Nephron (organoid): ENCODE measurements at regions not wholly inside any gene's neighbourhood (a gene's known extent, or its start where the extent isn't known, plus 50 kb on each side); places are given as distances from the start of the nearest gene placed in this dataset.

Experiments
- H3K27ac Mint-ChIP-seq, 3 experiments: 2 replicates each; pipeline ENCODE4 v1.8.0; 2020; ENCODE audit warnings: mixed read lengths in 3 of 3, mild to moderate bottlenecking in 2 of 3, moderate library complexity in 1 of 3
- H3K27me3 Mint-ChIP-seq: 2 replicates; pipeline ENCODE4 v1.8.0; 2021; ENCODE audit warnings: low read depth, mild to moderate bottlenecking, moderate library complexity, mixed read lengths
- H3K36me3 Mint-ChIP-seq: 2 replicates; pipeline ENCODE4 v1.8.0; 2020; ENCODE audit warnings: low read depth, mixed read lengths
- H3K4me1 Mint-ChIP-seq: 2 replicates; pipeline ENCODE4 v1.8.0; 2020; ENCODE audit warnings: mixed read lengths
- H3K4me3 Mint-ChIP-seq, 3 experiments: 2 replicates each; pipeline ENCODE4 v1.8.0; 2020; ENCODE audit warnings: mild to moderate bottlenecking in 3 of 3, mixed read lengths in 3 of 3, moderate library complexity in 2 of 3
- H3K9me3 Mint-ChIP-seq: 2 replicates; pipeline ENCODE4 v1.8.0; 2020; ENCODE audit warnings: mixed read lengths
- TF ChIP-seq, protein P1 (sequence below), 3 experiments: fragments of 200-600 bp; sonication (generic); IDR thresholded peaks; one replicate each; pipeline ENCODE4 v1.5.0; 2021; ENCODE audit warnings: antibody characterized with exemption in 3 of 3; ENCODE audit not compliant: unreplicated experiment in 3 of 3

DNA sequence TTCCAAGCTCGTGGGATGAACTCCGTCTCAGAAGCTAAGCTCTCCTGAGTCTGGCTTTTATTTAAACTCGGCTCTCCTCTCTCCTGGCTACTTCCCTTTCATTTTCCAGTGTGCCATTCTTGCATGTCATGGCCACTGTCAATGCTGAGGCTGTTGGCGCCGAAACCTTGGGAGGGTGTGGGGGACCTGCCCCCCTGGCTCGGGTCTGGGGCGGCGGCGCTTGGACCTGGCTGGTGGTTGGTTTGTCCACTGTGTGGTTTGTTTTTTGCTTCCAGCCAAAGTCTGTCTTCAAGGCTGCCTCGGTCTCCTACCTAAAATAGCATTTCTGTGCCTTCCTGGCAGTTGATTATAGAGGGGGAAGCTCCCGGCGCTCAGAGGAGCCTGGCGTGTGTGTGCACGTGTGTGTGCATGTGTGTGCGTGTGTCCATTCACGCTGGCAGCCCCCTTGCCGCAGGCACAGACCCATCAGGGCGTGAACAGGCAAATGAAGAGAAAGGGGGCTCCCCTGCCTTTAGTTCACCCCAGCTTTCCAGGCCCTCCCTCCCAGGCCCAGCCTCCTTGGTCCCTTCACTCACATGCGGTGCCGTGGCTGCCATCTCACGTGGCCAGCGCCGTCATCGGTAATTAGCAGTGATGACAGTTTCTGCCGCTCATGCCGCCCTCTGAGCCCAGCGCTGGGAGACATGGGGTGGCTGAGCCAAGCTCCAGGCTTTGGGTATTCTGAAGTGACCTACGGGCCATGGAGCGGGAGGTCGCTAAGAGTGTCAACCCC, 179.9 kb downstream of the SEC14L1 start:
- H3K36me3 Mint-ChIP-seq, result no peaks in the 10 kb centered on the region

DNA sequence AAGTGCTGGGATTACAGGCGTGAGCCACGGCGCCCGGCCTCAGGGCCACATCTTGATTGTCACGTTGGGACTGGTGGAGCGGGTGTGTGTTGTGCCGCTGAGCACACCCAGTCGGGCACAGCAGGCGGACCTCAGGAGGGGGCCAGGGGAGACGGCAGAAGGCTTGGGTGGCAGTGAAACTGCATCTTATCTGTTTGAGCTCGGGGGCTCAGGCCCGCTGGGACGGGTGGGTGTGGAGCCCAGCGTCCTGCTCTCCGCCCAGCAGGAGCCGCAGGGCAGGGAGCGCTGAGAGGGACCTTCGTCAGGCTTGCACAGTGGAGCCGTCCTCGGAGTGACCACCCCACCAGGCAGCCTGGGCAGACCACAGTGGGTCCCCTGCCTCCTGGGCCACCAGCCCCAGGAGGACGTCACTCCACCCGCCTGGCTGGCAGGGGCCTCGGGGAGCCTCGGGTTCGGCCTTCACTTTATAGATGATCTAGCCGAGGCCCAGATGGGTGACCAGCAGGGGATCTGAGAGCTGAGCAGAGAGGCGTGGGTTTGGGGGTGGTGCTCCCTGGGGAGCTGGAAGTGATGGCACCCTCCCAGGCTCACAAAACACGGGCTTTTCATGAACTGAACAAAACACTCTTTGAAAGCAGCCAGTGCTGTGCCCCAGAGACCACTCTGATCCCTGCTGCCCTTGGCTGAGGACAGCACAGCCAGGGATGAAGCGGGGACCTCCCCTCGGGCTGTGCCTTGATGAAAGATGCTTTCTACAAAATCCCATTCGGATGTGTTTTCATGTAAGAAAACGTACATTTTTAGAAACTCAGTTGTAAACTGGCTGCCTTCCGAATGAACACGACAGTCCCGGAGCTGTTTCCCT, 181.1 kb downstream of the SEC14L1 start:
- TF ChIP-seq, protein P1, sequence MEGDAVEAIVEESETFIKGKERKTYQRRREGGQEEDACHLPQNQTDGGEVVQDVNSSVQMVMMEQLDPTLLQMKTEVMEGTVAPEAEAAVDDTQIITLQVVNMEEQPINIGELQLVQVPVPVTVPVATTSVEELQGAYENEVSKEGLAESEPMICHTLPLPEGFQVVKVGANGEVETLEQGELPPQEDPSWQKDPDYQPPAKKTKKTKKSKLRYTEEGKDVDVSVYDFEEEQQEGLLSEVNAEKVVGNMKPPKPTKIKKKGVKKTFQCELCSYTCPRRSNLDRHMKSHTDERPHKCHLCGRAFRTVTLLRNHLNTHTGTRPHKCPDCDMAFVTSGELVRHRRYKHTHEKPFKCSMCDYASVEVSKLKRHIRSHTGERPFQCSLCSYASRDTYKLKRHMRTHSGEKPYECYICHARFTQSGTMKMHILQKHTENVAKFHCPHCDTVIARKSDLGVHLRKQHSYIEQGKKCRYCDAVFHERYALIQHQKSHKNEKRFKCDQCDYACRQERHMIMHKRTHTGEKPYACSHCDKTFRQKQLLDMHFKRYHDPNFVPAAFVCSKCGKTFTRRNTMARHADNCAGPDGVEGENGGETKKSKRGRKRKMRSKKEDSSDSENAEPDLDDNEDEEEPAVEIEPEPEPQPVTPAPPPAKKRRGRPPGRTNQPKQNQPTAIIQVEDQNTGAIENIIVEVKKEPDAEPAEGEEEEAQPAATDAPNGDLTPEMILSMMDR (IDR thresholded peaks at IDR 0.05; ENCODE audit: unreplicated experiment in 3 of 3), result no peak
- peak overlapping the region in 2 of 3 experiments; percentile 67 to 74 for H3K4me3 Mint-ChIP-seq
- H3K9me3 Mint-ChIP-seq, result no peaks in the 10 kb centered on the region
- H3K27ac Mint-ChIP-seq, result peak overlapping the region; percentile 98 to 99 (median 99)
- no peaks in the 10 kb centered on the region for H3K36me3 Mint-ChIP-seq
- peaks cover 5% of the 10 kb centered on the region for H3K27me3 Mint-ChIP-seq
- peaks cover 73% of the 10 kb centered on the region for H3K4me1 Mint-ChIP-seq

More for the DNA sequence above, 179.9 kb downstream of the SEC14L1 start:
- TF ChIP-seq, protein P1 (IDR thresholded peaks at IDR 0.05; ENCODE audit: unreplicated experiment in 3 of 3), result no peak
- Mint-ChIP-seq H3K27me3 (no peaks in the 10 kb centered on the region), H3K9me3 (no peaks in the 10 kb centered on the region), H3K4me1 (peaks cover 79% of the 10 kb centered on the region), H3K27ac (peak overlapping the region; percentile 39 to 91 (median 85)), H3K4me3 (peak overlapping the region; percentile 34 to 72 (median 57))

DNA sequence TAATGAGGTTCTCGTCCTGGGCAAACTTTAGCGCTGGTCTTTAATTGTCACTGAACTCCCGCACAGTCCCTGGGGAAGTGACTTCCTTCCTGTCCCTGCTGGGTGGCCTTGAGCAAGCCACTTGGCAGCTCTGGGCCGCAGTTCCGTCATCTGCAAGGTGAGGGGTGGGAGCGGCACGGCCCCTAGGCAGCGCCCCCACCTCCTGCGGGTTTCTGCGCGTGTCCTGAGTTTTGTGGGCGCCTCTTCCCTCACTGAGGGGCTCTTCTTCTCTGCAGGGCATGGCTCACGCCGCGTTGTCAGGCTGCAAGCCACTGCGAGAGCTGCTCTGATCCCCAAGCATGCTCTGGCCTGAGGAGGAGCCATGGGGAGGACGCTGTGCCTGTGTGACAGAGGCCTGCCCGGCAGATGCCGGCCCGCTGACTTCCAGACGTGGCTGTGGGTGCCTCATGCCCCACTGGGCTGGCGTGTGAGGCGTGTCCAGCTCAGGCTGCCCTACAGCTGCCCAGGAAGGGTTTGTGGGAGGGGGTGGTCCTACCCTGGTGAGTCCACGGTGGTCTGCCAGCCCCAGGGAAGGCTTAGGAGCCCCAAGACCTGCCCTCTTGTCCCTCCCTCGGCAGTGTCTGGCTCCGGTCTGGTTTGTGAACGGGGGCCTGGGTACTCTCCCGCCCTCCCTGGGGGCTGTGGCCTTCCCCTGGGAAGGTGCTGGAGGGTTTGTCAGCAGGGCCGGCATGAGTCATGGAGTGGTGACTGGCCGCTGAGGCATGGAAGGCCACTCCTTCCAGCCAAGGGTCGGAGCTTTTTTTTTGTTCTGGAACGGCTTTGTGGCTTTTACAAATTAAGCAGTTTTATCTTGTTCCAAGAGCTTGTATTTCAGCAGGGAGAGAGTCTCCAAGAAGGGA, 182.0 kb downstream of the SEC14L1 start:
- Mint-ChIP-seq H3K36me3 (no peaks in the 10 kb centered on the region), H3K27me3 (peaks cover 5% of the 10 kb centered on the region), H3K27ac (peak overlapping the region; percentile 98 to 99 (median 99)), H3K9me3 (no peaks in the 10 kb centered on the region), H3K4me1 (peaks cover 69% of the 10 kb centered on the region), H3K4me3 (peak overlapping the region; percentile 37 to 75 (median 74))
- TF ChIP-seq, protein P1 (IDR thresholded peaks at IDR 0.05; ENCODE audit: unreplicated experiment in 3 of 3), result no peak

DNA sequence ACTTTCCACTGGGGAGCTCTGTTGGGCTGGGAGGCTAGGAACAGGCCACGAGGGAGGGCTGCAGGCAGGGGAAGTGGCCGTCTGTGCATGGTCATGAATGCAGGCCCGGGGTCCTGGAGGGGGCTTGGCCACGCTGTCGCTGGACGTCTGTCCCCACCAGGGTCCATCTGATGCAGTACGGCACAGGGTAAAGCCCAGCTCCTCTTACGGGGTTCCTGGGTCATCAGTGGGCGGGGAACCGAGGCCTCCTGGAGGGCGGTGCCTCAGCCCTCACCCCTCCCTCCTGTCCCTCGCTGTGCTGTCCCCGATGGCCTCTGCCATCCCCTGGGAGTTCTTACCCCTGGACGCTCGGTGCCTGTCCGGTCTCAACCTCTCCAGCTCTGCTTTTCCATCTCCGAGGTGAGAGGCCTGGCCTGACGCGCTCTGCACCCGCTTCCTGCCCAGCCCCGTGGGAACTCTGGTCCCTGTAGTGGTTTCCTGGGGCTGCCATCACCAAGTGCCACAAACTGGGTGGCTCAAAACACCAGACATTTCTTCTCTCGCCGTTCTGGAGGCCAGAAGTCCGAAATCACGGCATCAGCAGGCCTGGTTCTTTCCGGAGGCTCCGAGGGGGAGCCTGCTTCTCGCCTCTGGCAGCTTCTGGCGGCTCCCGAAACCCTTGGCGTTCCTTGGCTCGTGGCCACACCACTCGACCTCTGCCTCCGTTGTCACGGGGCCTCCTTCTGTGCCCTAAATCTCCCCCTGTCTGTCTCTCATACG, 182.8 kb downstream of the SEC14L1 start:
- Mint-ChIP-seq H3K27me3 (peaks cover 5% of the 10 kb centered on the region), H3K36me3 (no peaks in the 10 kb centered on the region), H3K4me1 (peaks cover 69% of the 10 kb centered on the region), H3K9me3 (no peaks in the 10 kb centered on the region), H3K4me3 (peak overlapping the region; percentile 41 to 75 (median 71)), H3K27ac (peak overlapping the region; percentile 98 to 99 (median 99))
- TF ChIP-seq, protein P1 (IDR thresholded peaks at IDR 0.05; ENCODE audit: unreplicated experiment in 3 of 3), result no peak

DNA sequence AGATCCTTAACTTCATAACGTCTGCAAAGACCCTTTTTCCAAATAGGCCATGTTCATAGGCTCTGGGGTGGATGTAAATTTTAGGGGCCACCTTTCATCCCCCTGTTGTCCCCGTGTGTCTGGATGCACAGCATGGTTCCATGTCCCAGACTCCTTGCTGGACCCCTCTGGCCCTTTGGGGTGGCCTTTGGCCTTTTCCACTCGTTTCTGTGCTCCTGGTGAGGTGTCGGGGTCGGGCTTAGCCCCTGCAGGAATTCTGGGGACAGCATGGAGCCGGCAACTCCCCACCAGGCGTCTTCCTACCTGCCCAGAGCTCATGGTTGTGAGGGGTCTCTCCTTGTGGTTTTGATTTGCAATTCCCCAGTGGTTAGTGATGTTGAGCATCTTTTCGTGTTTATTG, 183.5 kb downstream of the SEC14L1 start:
- Mint-ChIP-seq H3K9me3 (no peaks in the 10 kb centered on the region), H3K4me1 (peaks cover 66% of the 10 kb centered on the region), H3K27ac (peak overlapping the region; percentile 98 to 99 (median 99)), H3K4me3 (peak overlapping the region; percentile 41 to 67 (median 42)), H3K27me3 (peaks cover 5% of the 10 kb centered on the region), H3K36me3 (no peaks in the 10 kb centered on the region)
- TF ChIP-seq, protein P1 (IDR thresholded peaks at IDR 0.05; ENCODE audit: unreplicated experiment in 3 of 3), result no peak
